ENCODE measurements at regions not wholly inside any gene's neighbourhood (a gene's known extent, or its start where the extent isn't known, plus 50 kb on each side); places are given as distances from the start of the nearest gene placed in this dataset.

DNA sequence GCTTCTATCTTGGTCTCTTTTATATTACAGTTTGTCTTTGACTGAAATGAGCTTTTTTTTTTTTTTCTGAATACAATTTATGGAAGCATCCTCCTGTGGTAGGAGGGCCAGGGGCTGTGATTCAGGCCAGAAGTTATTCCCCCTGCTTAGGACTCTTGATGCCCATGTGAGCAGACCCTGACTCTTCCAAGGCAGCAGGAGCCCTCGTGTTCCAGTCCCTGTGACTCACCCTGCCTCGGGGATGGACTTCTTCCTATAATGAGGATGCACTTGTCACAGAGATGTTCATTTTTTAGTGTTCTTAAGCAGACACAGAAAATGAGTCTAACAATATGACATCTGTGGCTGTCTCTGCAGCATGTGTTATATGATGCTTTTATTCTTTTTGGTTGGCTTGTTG is 1293.7 kb upstream of the AUTS2 start:
- H3K27me3 ChIP-seq, result no peaks in the 10 kb centered on the region
- H3K27ac ChIP-seq, result no peak overlapping the region
- no peak for ATAC-seq
- WGBS, 2 donors (ENCODE audit: low coverage in 1 of 2), result 66% methylated on average over 2 of the region's 2 CpGs; no CpG with 5 or more reads in 1 of the 2 donors
- no peaks in the 10 kb centered on the region for H3K4me1 ChIP-seq
- peaks cover 0 to 3% (median 0%) of the 10 kb centered on the region in 3 donors for H3K9me3 ChIP-seq
- no peaks in the 10 kb centered on the region for H3K36me3 ChIP-seq
- no peak for TF ChIP-seq POLR2A (IDR thresholded peaks at IDR 0.05)
- no peak for TF ChIP-seq EP300 (IDR thresholded peaks at IDR 0.05)
- TF ChIP-seq CTCF (IDR thresholded peaks at IDR 0.05), result no peak
- no peak overlapping the region for H3K4me3 ChIP-seq

GRCh38 chr7:68306692-68307107 is 1291.6 kb upstream of the AUTS2 start:
- no peak overlapping the region for H3K4me3 ChIP-seq
- H3K27me3 ChIP-seq, result no peaks in the 10 kb centered on the region
- H3K27ac ChIP-seq, result no peak overlapping the region
- no peaks in the 10 kb centered on the region for H3K4me1 ChIP-seq
- TF ChIP-seq POLR2AphosphoS5 (IDR thresholded peaks at IDR 0.05) (no peak), POLR2A (IDR thresholded peaks at IDR 0.05) (no peak), EP300 (IDR thresholded peaks at IDR 0.05) (no peak), CTCF (IDR thresholded peaks at IDR 0.05) (no peak)
- H3K36me3 ChIP-seq, result no peaks in the 10 kb centered on the region
- H3K9me3 ChIP-seq, result peaks cover 0 to 3% (median 0%) of the 10 kb centered on the region in 3 donors
- WGBS, 2 donors (ENCODE audit: low coverage in 1 of 2), result 49 to 79% methylated on average over 3 of the region's 3 CpGs
- no peak for ATAC-seq

DNA sequence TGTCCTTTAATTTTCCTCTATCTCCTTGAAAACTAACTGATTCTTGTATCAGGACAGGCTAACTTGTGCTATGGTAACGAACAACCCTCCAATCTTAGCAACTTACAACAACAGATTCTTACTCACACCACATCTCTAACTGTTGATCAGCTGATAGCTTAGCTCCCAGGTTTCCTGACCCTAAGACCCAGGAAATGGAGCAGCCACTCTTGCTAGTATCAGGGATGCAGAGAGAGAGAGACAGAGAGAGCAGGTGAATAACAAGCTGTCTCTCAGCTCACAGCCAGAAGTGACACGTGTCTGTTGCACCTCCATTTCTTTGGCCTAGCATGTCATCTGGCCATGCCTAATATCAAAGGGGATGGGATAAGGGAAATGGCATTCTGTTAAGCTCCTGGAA is 1289.0 kb upstream of the AUTS2 start:
- WGBS, 2 donors (ENCODE audit: low coverage in 1 of 2), result 92 to 100% methylated on average over 1 to 2 of the region's 2 CpGs
- no peak for ATAC-seq
- TF ChIP-seq EP300 (IDR thresholded peaks at IDR 0.05), result no peak
- no peak for TF ChIP-seq POLR2A (IDR thresholded peaks at IDR 0.05)
- TF ChIP-seq POLR2AphosphoS5 (IDR thresholded peaks at IDR 0.05), result no peak
- Histone ChIP-seq H3K4me3 (no peak overlapping the region), H3K27me3 (no peaks in the 10 kb centered on the region), H3K4me1 (no peaks in the 10 kb centered on the region), H3K9me3 (no peaks in the 10 kb centered on the region), H3K36me3 (no peaks in the 10 kb centered on the region), H3K27ac (no peak overlapping the region)

DNA sequence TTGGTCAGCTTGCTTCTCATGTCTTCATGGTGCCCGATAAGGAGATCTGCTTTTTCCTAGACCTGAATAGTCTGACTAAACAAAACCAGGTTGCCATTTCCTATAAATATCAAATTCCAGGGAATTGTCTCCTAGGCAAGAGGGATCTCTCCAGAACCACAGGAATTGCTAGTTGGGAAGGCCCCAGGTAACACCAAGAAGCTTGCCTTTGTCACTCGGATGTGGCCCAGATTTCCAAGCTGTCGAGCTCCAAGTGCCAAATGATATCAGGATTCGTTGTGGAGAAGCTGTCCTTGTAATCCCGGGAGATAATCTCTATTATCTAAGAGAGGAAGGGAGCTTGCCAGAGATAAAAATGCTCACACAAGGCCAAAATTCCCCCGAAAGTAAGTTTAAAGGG is 1288.5 kb upstream of the AUTS2 start:
- 94 to 95% methylated on average over 2 to 3 of the region's 6 CpGs for WGBS, 2 donors (ENCODE audit: low coverage in 1 of 2)

DNA sequence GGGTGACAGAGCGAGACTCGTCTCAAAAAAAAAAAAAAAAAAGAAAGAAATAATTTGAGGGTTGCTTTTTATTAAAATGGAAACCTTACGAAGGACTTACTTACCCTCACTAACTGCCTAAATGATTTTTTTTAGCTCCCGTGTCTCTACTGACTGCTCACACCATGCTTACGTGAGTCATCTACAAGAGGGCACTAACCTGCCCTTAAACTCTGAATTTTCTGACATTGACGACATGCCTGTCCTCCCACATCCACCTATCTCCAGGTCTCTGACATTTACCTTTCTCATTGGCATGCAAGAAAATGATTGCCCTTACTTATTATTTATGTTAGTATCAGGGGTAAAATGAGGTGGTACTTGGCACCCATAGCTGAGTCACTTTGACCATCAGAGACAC is 1286.3 kb upstream of the AUTS2 start:
- Histone ChIP-seq H3K4me1 (no peaks in the 10 kb centered on the region), H3K27me3 (no peaks in the 10 kb centered on the region), H3K9me3 (no peaks in the 10 kb centered on the region), H3K36me3 (no peaks in the 10 kb centered on the region), H3K4me3 (no peak overlapping the region), H3K27ac (no peak overlapping the region)
- TF ChIP-seq EP300 (IDR thresholded peaks at IDR 0.05) (no peak), POLR2A (IDR thresholded peaks at IDR 0.05) (no peak), POLR2AphosphoS5 (IDR thresholded peaks at IDR 0.05) (no peak), CTCF (IDR thresholded peaks at IDR 0.05) (no peak)
- no peak for ATAC-seq
- 86 to 87% methylated on average over 5 to 6 of the region's 6 CpGs for WGBS, 2 donors (ENCODE audit: low coverage in 1 of 2)

More for the DNA sequence above, 1288.5 kb upstream of the AUTS2 start:
- Histone ChIP-seq H3K27me3 (no peaks in the 10 kb centered on the region), H3K36me3 (no peaks in the 10 kb centered on the region), H3K4me3 (no peak overlapping the region), H3K9me3 (no peaks in the 10 kb centered on the region), H3K4me1 (no peaks in the 10 kb centered on the region), H3K27ac (no peak overlapping the region)
- ATAC-seq, result no peak
- no peak for TF ChIP-seq POLR2AphosphoS5 (IDR thresholded peaks at IDR 0.05)

DNA sequence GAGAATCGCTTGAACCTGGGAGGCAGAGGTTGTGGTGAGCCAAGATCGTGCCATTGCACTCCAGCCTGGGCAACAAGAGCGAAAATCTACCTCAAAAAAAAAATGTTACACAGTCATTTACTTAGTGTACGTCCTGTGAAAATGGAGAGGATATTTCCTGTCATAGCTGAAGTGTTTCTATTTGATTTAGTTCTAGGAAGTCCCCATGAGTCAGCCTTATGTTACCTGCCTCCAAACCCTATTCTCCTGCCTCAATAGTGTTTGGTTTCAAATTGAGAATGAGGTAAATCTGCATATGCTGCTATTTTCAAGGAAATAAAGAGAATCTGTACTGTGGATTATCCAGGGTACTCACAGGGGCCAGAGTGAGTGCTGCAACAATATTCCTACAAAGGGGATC is 1284.5 kb upstream of the AUTS2 start:
- Histone ChIP-seq H3K36me3 (no peaks in the 10 kb centered on the region), H3K27me3 (no peaks in the 10 kb centered on the region), H3K27ac (no peak overlapping the region), H3K9me3 (no peaks in the 10 kb centered on the region), H3K4me1 (no peaks in the 10 kb centered on the region), H3K4me3 (no peak overlapping the region)
- WGBS, 2 donors (ENCODE audit: low coverage in 1 of 2), result 55 to 70% methylated on average over 2 to 4 of the region's 4 CpGs
- TF ChIP-seq POLR2A (IDR thresholded peaks at IDR 0.05), result no peak
- no peak for TF ChIP-seq CTCF (IDR thresholded peaks at IDR 0.05)
- TF ChIP-seq POLR2AphosphoS5 (IDR thresholded peaks at IDR 0.05), result no peak
- TF ChIP-seq EP300 (IDR thresholded peaks at IDR 0.05), result no peak
- ATAC-seq, result no peak

Data from gastroesophageal sphincter (tissue), 4 donors.